ENCODE measurements at regions not wholly inside any gene's neighbourhood (a gene's known extent, or its start where the extent isn't known, plus 50 kb on each side); places are given as distances from the start of the nearest gene placed in this dataset.

DNA sequence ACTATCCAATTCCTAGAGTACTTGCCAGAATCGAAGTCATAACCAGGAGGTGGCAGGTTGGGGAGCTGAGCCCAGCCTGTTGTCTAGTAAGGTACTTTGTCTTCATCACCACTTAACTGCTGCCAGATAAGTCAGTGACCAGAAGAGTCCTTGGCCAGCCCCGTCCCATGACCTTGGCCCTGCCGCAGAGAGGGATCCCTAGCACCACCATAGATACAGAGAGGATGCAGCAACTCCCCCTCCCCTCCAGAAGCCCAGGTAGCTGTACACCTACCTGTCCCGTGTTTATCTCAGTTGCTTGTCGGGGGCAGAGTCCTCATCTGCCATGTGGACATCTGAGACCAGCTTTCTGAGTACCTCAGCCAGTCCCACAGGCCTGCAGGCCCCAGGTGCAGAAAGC is 153.6 kb upstream of the TP63 start:
- no peak overlapping the region for H3K4me3 ChIP-seq (ENCODE audit: low read depth, low read length)
- TF ChIP-seq, protein P1, sequence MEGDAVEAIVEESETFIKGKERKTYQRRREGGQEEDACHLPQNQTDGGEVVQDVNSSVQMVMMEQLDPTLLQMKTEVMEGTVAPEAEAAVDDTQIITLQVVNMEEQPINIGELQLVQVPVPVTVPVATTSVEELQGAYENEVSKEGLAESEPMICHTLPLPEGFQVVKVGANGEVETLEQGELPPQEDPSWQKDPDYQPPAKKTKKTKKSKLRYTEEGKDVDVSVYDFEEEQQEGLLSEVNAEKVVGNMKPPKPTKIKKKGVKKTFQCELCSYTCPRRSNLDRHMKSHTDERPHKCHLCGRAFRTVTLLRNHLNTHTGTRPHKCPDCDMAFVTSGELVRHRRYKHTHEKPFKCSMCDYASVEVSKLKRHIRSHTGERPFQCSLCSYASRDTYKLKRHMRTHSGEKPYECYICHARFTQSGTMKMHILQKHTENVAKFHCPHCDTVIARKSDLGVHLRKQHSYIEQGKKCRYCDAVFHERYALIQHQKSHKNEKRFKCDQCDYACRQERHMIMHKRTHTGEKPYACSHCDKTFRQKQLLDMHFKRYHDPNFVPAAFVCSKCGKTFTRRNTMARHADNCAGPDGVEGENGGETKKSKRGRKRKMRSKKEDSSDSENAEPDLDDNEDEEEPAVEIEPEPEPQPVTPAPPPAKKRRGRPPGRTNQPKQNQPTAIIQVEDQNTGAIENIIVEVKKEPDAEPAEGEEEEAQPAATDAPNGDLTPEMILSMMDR (IDR thresholded peaks at IDR 0.05; ENCODE audit: insufficient read depth, low read depth, low read length, missing control alignments), result no peak
- no peak for DNase-seq (ENCODE audit: low read depth)

DNA sequence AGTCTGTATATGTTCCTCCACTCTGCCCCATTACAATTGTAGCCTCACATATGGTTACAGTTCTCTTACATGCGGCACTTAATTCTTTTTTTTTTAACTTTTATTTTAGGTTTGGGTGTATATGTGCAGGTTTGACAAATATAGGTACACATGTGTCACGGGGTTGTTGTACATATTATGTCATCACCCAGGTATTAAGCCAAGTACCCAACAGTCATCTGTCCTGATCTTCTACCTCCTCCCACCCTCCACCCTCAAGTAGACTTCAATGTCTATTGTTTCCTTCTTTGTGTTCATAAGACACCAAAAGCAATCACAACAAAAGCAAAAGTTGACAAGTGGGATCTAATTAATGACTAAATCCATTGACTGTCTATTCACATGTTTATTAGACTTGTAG is 144.6 kb upstream of the TP63 start:
- TF ChIP-seq, protein P1 (IDR thresholded peaks at IDR 0.05; ENCODE audit: insufficient read depth, low read depth, low read length, missing control alignments), result no peak
- DNase-seq (ENCODE audit: low read depth), result no peak
- no peak overlapping the region for H3K4me3 ChIP-seq (ENCODE audit: low read depth, low read length)

- no peak overlapping the region for H3K4me3 ChIP-seq (ENCODE audit: low read depth, low read length)
- DNase-seq (ENCODE audit: low read depth), result no peak
- TF ChIP-seq, protein P1 (IDR thresholded peaks at IDR 0.05; ENCODE audit: insufficient read depth, low read depth, low read length, missing control alignments), result no peak
These were observed 142.9 kb upstream of the TP63 start for GRCh38 chr3:189488241-189488767.

DNA sequence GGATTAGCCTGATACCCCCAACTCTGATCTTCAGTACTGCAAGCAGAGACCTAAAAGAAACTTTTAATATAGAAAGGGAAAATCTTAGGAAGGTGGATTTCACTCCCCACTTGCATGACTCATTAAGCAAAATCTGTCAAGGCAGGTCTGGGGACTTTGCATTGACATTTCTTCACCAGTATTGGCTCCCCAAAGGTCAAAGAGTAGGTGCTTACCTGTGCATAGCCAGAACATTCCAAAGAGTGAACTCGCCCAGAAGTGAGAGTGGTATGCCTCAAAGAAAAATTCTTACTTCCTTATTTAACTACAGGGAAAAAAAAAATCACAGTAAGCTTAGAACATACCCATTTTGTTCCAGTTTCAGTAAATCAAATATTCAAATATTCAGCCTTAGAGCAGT is 140.9 kb upstream of the TP63 start:
- DNase-seq (ENCODE audit: low read depth), result no peak
- TF ChIP-seq, protein P1 (IDR thresholded peaks at IDR 0.05; ENCODE audit: insufficient read depth, low read depth, low read length, missing control alignments), result no peak
- no peak overlapping the region for H3K4me3 ChIP-seq (ENCODE audit: low read depth, low read length)

DNA sequence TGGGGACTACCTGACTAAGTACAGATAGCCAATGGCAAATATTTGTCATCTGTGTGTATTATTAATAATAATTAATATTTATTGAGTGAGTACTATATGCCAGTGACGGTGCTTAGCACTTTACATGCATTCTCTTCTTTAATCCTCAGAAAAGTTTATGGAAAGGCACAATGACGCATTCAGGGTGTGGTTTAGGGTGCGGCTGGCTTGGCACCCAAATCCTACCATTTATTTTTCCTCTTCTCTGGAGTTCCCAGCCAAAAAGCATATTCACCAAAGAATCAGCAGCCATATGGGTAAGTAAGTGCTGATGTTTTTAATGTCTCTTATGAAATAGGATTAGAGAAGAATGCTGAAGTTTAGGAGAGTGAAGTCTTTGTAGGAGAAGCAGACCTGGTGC is 140.4 kb upstream of the TP63 start:
- no peak for DNase-seq (ENCODE audit: low read depth)
- TF ChIP-seq, protein P1 (IDR thresholded peaks at IDR 0.05; ENCODE audit: insufficient read depth, low read depth, low read length, missing control alignments), result no peak

GRCh38 chr3:189491831-189492230 is 139.4 kb upstream of the TP63 start:
- no peak for DNase-seq (ENCODE audit: low read depth)
- H3K4me3 ChIP-seq (ENCODE audit: low read depth, low read length), result no peak overlapping the region
- TF ChIP-seq, protein P1 (IDR thresholded peaks at IDR 0.05; ENCODE audit: insufficient read depth, low read depth, low read length, missing control alignments), result no peak

More for the DNA sequence above, 140.4 kb upstream of the TP63 start:
- H3K4me3 ChIP-seq (ENCODE audit: low read depth, low read length), result no peak overlapping the region

- TF ChIP-seq, protein P1 (IDR thresholded peaks at IDR 0.05; ENCODE audit: insufficient read depth, low read depth, low read length, missing control alignments), result no peak
- no peak for DNase-seq (ENCODE audit: low read depth)
- H3K4me3 ChIP-seq (ENCODE audit: low read depth, low read length), result no peak overlapping the region
These were observed 137.9 kb upstream of the TP63 start for GRCh38 chr3:189493271-189493670.
